ENCODE measurements at regions not wholly inside any gene's neighbourhood (a gene's known extent, or its start where the extent isn't known, plus 50 kb on each side); places are given as distances from the start of the nearest gene placed in this dataset.

DNA sequence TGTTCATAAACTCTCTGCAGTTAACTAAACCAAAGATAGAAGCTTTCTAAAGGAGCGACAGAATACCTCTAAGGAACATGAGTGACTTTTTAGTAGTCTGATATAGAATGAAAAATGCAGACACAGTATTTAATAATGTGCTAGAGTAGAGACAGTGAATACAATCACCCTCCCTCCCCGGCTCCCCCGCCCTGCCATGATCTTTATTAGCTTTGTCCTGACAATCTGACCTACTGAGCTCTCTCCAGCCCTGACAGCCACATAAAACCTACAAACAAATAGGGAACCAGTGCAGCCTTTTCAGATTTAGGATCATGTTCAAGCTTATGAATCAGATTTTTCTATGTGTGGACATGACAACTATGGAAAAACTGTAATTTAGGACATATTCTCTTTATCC lies 777.6 kb upstream of the FANCL start:
- no peak for TF ChIP-seq SMC3 (conservative IDR thresholded peaks at IDR 0.05; ENCODE audit: poor library complexity)
- no peak for TF ChIP-seq EZH2 (IDR thresholded peaks at IDR 0.05; ENCODE audit: borderline replicate concordance, insufficient read depth, low read length, poor library complexity, severe bottlenecking)
- TF ChIP-seq, protein P1, sequence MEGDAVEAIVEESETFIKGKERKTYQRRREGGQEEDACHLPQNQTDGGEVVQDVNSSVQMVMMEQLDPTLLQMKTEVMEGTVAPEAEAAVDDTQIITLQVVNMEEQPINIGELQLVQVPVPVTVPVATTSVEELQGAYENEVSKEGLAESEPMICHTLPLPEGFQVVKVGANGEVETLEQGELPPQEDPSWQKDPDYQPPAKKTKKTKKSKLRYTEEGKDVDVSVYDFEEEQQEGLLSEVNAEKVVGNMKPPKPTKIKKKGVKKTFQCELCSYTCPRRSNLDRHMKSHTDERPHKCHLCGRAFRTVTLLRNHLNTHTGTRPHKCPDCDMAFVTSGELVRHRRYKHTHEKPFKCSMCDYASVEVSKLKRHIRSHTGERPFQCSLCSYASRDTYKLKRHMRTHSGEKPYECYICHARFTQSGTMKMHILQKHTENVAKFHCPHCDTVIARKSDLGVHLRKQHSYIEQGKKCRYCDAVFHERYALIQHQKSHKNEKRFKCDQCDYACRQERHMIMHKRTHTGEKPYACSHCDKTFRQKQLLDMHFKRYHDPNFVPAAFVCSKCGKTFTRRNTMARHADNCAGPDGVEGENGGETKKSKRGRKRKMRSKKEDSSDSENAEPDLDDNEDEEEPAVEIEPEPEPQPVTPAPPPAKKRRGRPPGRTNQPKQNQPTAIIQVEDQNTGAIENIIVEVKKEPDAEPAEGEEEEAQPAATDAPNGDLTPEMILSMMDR (IDR thresholded peaks at IDR 0.05; ENCODE audit: poor library complexity, severe bottlenecking), result no peak
- TF ChIP-seq TAF1 (IDR thresholded peaks at IDR 0.05; ENCODE audit: low read depth), result no peak
- no peak for TF ChIP-seq EP300 (conservative IDR thresholded peaks at IDR 0.05; ENCODE audit: poor library complexity, severe bottlenecking)
- no peak for TF ChIP-seq REST (IDR thresholded peaks at IDR 0.05; ENCODE audit: borderline replicate concordance)
- no peak for TF ChIP-seq POLR2AphosphoS5 (IDR thresholded peaks at IDR 0.05)
- TF ChIP-seq RAD21 (conservative IDR thresholded peaks at IDR 0.05), result no peak
